ENCODE measurements at regions not wholly inside any gene's neighbourhood (a gene's known extent, or its start where the extent isn't known, plus 50 kb on each side); places are given as distances from the start of the nearest gene placed in this dataset.
A peak's percentile ranks its signal among the peaks of the same experiment; 100 is the strongest.

DNA sequence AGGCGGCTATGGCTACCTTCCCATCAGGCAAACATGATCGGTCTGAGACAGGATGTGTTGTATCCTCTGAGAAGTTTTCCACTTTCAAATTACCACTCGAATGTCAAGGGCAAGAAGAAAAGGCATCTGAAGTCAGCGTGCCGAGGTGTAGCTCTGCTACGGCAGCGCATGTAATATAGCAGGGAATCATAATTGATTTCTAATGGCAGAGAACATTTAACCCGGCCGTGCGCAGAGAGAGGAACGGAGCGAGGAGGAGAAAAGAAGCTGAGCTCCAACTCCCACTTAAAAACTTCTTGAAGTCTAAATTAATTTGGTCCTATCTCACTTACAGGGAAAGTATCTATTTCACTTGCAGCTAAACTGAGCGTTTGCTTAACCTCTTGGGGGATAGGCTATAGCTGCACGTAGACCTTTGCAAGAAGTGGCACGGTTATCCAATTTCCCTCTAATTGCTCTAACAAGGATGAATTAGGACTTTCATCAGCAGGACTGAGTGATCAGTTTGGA is 137.3 kb upstream of the KIRREL3 start:
- no peaks in the 10 kb centered on the region for H3K4me1 ChIP-seq (ENCODE audit: control insufficient read depth, insufficient read depth, low read length)
- no peak overlapping the region for H3K4me3 ChIP-seq (ENCODE audit: low read depth, low read length)
- 60% methylated on average over 2 of the region's 15 CpGs for WGBS (ENCODE audit: insufficient coverage)

DNA sequence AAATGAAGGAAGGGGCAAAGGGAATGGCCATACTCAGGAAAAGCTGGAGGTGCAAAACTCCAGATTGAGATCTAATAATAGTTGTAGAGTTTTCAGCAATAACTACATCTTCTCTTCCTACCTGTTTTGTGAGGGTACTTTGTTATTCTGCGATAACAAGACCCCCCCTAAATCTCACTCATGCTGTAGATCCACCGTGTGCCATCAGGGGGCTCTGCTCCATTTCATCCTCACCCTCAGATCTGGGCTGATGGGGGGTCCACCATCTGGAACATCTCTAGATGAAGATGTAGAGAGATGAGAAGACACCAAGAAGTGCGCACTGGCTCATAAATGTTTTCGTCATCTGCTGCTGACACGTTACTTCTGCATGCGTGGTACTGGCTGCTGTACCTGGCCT is 135.9 kb upstream of the KIRREL3 start:
- WGBS (ENCODE audit: insufficient coverage): 88% methylated on average over 5 of the region's 6 CpGs

More for the DNA sequence above, 137.3 kb upstream of the KIRREL3 start:
- no peak overlapping the region for H3K27ac ChIP-seq (ENCODE audit: low read depth, low read length)
- H3K9me3 ChIP-seq (ENCODE audit: control insufficient read depth, insufficient read depth, low read length): no peaks in the 10 kb centered on the region
- H3K36me3 ChIP-seq (ENCODE audit: control insufficient read depth, insufficient read depth, low read length): no peaks in the 10 kb centered on the region
- no peaks in the 10 kb centered on the region for H3K27me3 ChIP-seq (ENCODE audit: control insufficient read depth, insufficient read depth, low read length)
- DNase-seq (ENCODE audit: low read depth in 4 of 6, low spot score in 6 of 6): peak in 1 of 6 donors; percentile 69

DNA sequence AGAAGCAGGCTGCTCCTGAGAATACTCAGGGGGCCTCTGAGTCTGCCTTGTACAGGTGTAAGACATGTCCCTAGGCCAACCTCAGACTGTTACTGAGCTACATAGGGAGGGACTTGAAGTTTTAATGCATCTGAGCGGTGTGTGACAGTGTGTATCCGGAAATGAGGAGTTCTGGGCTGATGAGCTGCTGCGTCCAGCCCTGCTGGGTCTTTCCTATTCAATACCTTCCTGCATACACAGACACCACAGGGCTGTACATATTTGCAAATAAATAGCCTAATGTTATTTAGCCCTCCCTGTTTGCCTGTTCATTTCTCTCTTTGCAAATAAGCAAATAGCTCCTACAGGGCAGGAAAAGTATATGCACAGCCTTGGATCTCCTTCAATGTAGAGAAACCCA is 134.7 kb upstream of the KIRREL3 start:
- Histone ChIP-seq H3K27ac (ENCODE audit: low read depth, low read length) (no peak overlapping the region), H3K4me1 (ENCODE audit: control insufficient read depth, insufficient read depth, low read length) (no peaks in the 10 kb centered on the region), H3K36me3 (ENCODE audit: control insufficient read depth, insufficient read depth, low read length) (no peaks in the 10 kb centered on the region), H3K4me3 (ENCODE audit: low read depth, low read length) (no peak overlapping the region), H3K9me3 (ENCODE audit: control insufficient read depth, insufficient read depth, low read length) (no peaks in the 10 kb centered on the region), H3K27me3 (ENCODE audit: control insufficient read depth, insufficient read depth, low read length) (no peaks in the 10 kb centered on the region)
- DNase-seq (ENCODE audit: low read depth in 4 of 6, low spot score in 6 of 6): peak in 1 of 6 donors; percentile 46
- 81% methylated on average over 3 of the region's 3 CpGs for WGBS (ENCODE audit: insufficient coverage)

More for the DNA sequence above, 135.9 kb upstream of the KIRREL3 start:
- no peak for DNase-seq (ENCODE audit: low read depth in 4 of 6, low spot score in 6 of 6)
- Histone ChIP-seq H3K36me3 (ENCODE audit: control insufficient read depth, insufficient read depth, low read length) (no peaks in the 10 kb centered on the region), H3K4me3 (ENCODE audit: low read depth, low read length) (no peak overlapping the region), H3K9me3 (ENCODE audit: control insufficient read depth, insufficient read depth, low read length) (no peaks in the 10 kb centered on the region), H3K4me1 (ENCODE audit: control insufficient read depth, insufficient read depth, low read length) (no peaks in the 10 kb centered on the region), H3K27ac (ENCODE audit: low read depth, low read length) (no peak overlapping the region), H3K27me3 (ENCODE audit: control insufficient read depth, insufficient read depth, low read length) (no peaks in the 10 kb centered on the region)

DNA sequence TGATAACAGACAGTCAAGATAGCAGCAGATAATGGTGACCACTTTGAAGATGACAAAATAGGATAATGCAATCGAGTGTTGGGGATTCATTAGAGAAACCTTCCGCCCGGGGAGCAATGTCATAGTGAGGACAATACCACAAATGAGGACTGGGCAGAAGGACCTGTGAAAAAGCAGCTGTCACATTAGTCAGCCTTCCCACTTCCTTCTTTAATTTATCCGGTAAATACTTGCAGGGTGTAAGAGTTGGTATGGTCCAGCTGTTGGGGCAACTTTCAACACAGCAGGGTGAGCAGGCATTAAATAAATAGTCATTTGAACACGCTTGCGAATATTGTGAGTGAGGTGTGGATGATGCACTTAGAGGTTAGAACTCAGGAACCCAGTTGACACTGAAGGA is 132.5 kb upstream of the KIRREL3 start:
- no peaks in the 10 kb centered on the region for H3K9me3 ChIP-seq (ENCODE audit: control insufficient read depth, insufficient read depth, low read length)
- DNase-seq (ENCODE audit: low read depth in 4 of 6, low spot score in 6 of 6): no peak
- H3K27me3 ChIP-seq (ENCODE audit: control insufficient read depth, insufficient read depth, low read length): no peaks in the 10 kb centered on the region
- 93% methylated on average over 2 of the region's 6 CpGs for WGBS (ENCODE audit: insufficient coverage)
- no peaks in the 10 kb centered on the region for H3K4me1 ChIP-seq (ENCODE audit: control insufficient read depth, insufficient read depth, low read length)
- H3K27ac ChIP-seq (ENCODE audit: low read depth, low read length): no peak overlapping the region
- H3K4me3 ChIP-seq (ENCODE audit: low read depth, low read length): no peak overlapping the region
- no peaks in the 10 kb centered on the region for H3K36me3 ChIP-seq (ENCODE audit: control insufficient read depth, insufficient read depth, low read length)

DNA sequence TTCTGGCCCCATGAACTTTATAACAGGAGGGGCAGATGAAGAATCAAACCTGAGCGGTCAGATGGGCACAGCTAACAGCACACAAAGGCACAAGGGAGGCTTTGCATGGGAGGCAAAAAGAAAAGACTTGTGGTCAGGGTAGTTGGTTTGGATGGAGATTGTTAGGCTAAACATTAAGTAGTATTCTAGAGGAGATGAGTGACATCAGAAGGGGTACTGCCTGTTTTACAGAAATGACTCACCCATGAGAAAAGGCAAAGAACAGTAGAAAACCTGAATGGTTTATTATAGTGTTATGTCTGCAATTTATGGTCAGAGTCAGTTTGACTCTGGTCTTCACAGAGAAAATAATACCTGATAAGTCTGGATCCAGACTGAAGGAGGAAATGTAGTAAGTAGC is 129.8 kb upstream of the KIRREL3 start:
- Histone ChIP-seq H3K9me3 (ENCODE audit: control insufficient read depth, insufficient read depth, low read length) (no peaks in the 10 kb centered on the region), H3K4me3 (ENCODE audit: low read depth, low read length) (no peak overlapping the region), H3K4me1 (ENCODE audit: control insufficient read depth, insufficient read depth, low read length) (no peaks in the 10 kb centered on the region), H3K27ac (ENCODE audit: low read depth, low read length) (no peak overlapping the region), H3K36me3 (ENCODE audit: control insufficient read depth, insufficient read depth, low read length) (no peaks in the 10 kb centered on the region), H3K27me3 (ENCODE audit: control insufficient read depth, insufficient read depth, low read length) (no peaks in the 10 kb centered on the region)
- DNase-seq (ENCODE audit: low read depth in 4 of 6, low spot score in 6 of 6): no peak
- WGBS (ENCODE audit: insufficient coverage): 100% methylated on average over 1 of the region's 1 CpG

DNA sequence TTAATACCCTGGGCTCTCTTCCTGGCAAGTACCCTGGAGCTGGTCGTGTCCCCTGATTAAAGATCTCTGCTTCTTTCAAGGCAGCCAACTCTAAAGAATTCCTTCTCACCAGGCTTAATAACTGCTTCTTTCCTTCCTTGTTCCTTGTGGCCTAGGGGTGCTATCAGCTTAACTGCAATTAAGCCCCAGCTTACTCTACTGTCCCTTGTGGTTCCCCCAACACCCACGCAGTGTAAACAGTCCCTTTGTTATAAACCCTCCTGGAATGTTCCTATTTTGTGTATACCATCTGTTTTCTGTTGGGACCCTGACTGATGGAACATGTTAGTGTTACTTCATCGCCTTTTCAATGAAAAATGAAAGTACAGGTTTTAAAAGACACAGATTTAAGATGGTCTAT is 126.4 kb upstream of the KIRREL3 start:
- no peak overlapping the region for H3K27ac ChIP-seq (ENCODE audit: low read depth, low read length)
- H3K4me3 ChIP-seq (ENCODE audit: low read depth, low read length): no peak overlapping the region
- peak in 1 of 6 donors; percentile 27 for DNase-seq (ENCODE audit: low read depth in 4 of 6, low spot score in 6 of 6)
- no peaks in the 10 kb centered on the region for H3K36me3 ChIP-seq (ENCODE audit: control insufficient read depth, insufficient read depth, low read length)
- WGBS (ENCODE audit: insufficient coverage): 40% methylated on average over 2 of the region's 3 CpGs
- H3K4me1 ChIP-seq (ENCODE audit: control insufficient read depth, insufficient read depth, low read length): no peaks in the 10 kb centered on the region
- no peaks in the 10 kb centered on the region for H3K9me3 ChIP-seq (ENCODE audit: control insufficient read depth, insufficient read depth, low read length)
- H3K27me3 ChIP-seq (ENCODE audit: control insufficient read depth, insufficient read depth, low read length): no peaks in the 10 kb centered on the region

DNA sequence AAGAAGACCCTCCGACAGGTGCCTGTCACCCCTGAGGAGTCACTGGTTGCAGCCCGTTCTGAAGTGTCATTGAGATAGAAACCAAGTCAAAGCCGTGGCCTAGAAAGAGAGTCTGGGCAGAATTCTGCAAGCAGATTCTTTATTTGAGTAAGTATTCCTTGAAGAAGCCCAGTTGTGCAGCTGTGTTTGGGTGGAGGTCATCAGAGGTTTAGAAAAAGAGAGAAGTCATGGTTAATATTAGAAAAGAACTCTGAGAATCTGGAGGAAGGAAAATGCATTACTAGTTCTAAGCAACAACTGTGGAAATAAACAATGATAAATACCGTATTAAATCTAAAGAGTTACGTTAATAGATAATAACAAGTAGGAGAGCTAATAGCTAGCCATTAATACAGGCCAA is 118.8 kb upstream of the KIRREL3 start:
- peaks cover 4% of the 10 kb centered on the region for H3K4me1 ChIP-seq (ENCODE audit: control insufficient read depth, insufficient read depth, low read length)
- 86% methylated on average over 2 of the region's 5 CpGs for WGBS (ENCODE audit: insufficient coverage)
- no peaks in the 10 kb centered on the region for H3K9me3 ChIP-seq (ENCODE audit: control insufficient read depth, insufficient read depth, low read length)
- no peaks in the 10 kb centered on the region for H3K36me3 ChIP-seq (ENCODE audit: control insufficient read depth, insufficient read depth, low read length)
- no peak for DNase-seq (ENCODE audit: low read depth in 4 of 6, low spot score in 6 of 6)
- no peaks in the 10 kb centered on the region for H3K27me3 ChIP-seq (ENCODE audit: control insufficient read depth, insufficient read depth, low read length)
- H3K4me3 ChIP-seq (ENCODE audit: low read depth, low read length): no peak overlapping the region
- H3K27ac ChIP-seq (ENCODE audit: low read depth, low read length): no peak overlapping the region

DNA sequence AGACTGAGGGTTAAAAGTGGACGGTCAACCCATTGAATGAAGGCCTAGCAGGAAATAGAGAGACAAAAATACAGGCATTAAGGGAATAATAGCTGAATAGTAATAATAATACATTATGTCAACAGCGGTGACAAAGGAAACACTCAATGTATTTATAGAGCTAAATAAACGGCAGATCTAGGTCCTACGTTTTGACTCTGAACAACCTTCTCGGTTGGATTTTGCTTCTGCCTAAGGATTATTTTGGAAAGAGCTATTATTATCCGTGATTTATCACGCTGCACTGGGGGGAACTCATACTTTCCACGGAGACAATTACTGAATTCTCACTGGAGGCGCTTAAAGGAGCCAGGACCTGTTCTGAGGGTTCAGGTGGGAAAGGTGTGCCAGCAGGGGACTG is 118.2 kb upstream of the KIRREL3 start:
- Histone ChIP-seq H3K27me3 (ENCODE audit: control insufficient read depth, insufficient read depth, low read length) (no peaks in the 10 kb centered on the region), H3K4me1 (ENCODE audit: control insufficient read depth, insufficient read depth, low read length) (peaks cover 4% of the 10 kb centered on the region), H3K9me3 (ENCODE audit: control insufficient read depth, insufficient read depth, low read length) (no peaks in the 10 kb centered on the region), H3K4me3 (ENCODE audit: low read depth, low read length) (no peak overlapping the region), H3K27ac (ENCODE audit: low read depth, low read length) (no peak overlapping the region), H3K36me3 (ENCODE audit: control insufficient read depth, insufficient read depth, low read length) (no peaks in the 10 kb centered on the region)
- WGBS (ENCODE audit: insufficient coverage): 77% methylated on average over 6 of the region's 9 CpGs
- no peak for DNase-seq (ENCODE audit: low read depth in 4 of 6, low spot score in 6 of 6)

DNA sequence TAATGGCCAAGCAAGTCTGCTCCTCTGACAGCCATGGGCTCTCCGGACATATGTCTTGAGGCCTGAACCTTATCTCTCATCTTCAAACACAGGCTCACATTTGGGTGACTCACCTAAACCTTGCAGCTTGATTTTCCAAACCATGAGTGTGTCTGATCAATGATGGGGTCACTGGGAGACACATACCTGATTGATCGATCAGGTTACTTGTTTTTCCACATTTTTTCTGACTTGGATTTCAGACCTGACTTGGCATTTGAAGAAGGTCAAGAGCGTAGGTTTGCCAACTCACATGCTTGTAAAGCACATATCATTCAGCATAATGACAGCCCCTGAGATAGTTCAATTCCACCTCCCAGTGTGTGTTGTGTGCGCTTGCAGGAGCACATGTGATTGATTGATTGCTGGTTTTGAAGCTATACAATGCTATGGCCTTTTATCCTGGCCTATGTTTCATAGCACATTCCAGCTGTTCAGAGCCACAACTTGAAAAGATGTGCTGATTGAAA is 116.7 kb upstream of the KIRREL3 start:
- Histone ChIP-seq H3K27ac (ENCODE audit: low read depth, low read length) (no peak overlapping the region), H3K9me3 (ENCODE audit: control insufficient read depth, insufficient read depth, low read length) (no peaks in the 10 kb centered on the region), H3K27me3 (ENCODE audit: control insufficient read depth, insufficient read depth, low read length) (no peaks in the 10 kb centered on the region), H3K36me3 (ENCODE audit: control insufficient read depth, insufficient read depth, low read length) (no peaks in the 10 kb centered on the region), H3K4me3 (ENCODE audit: low read depth, low read length) (no peak overlapping the region), H3K4me1 (ENCODE audit: control insufficient read depth, insufficient read depth, low read length) (peaks cover 4% of the 10 kb centered on the region)
- DNase-seq (ENCODE audit: low read depth in 4 of 6, low spot score in 6 of 6): no peak
- 100% methylated on average over 1 of the region's 4 CpGs for WGBS (ENCODE audit: insufficient coverage)

DNA sequence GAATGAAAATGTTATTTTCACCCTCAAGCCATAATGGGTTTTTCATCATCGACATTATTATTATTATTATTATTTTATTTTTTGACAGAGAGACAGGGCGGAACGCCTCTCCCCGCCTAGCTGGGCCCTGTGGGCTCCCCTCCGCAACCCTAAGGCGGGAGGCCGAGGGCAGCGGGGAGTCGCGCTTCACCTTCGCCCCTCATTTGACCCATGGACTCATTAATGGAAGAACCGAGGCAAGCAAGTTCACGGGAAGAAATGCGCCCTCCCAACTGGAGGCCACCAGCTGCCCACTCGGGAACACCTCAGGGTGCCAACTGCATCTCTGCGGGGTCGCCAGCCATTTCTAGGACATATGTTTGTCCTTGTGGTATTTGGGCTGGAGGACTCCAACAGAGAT is 115.3 kb upstream of the KIRREL3 start:
- Histone ChIP-seq H3K4me1 (ENCODE audit: control insufficient read depth, insufficient read depth, low read length) (peaks cover 4% of the 10 kb centered on the region), H3K27ac (ENCODE audit: low read depth, low read length) (no peak overlapping the region), H3K4me3 (ENCODE audit: low read depth, low read length) (no peak overlapping the region), H3K9me3 (ENCODE audit: control insufficient read depth, insufficient read depth, low read length) (no peaks in the 10 kb centered on the region), H3K27me3 (ENCODE audit: control insufficient read depth, insufficient read depth, low read length) (no peaks in the 10 kb centered on the region), H3K36me3 (ENCODE audit: control insufficient read depth, insufficient read depth, low read length) (no peaks in the 10 kb centered on the region)
- DNase-seq (ENCODE audit: low read depth in 4 of 6, low spot score in 6 of 6): no peak
- WGBS (ENCODE audit: insufficient coverage): 94% methylated on average over 16 of the region's 17 CpGs
